HG02884 (cell line): ENCODE measurements at regions not wholly inside any gene's neighbourhood (a gene's known extent, or its start where the extent isn't known, plus 50 kb on each side); places are given as distances from the start of the nearest gene placed in this dataset.

ENCODE experiments used
- ATAC-seq: cut with Tn5 transposase; IDR thresholded peaks from one replicate; pipeline ENCODE4 v1.9.1; 2021; ENCODE audit warnings: mild to moderate bottlenecking, moderate library complexity; ENCODE audit not compliant: unreplicated experiment

- ATAC-seq = no peak
Measured at GRCh38 chr2:150570712-150571111, 83.2 kb upstream of the RND3 start.

DNA sequence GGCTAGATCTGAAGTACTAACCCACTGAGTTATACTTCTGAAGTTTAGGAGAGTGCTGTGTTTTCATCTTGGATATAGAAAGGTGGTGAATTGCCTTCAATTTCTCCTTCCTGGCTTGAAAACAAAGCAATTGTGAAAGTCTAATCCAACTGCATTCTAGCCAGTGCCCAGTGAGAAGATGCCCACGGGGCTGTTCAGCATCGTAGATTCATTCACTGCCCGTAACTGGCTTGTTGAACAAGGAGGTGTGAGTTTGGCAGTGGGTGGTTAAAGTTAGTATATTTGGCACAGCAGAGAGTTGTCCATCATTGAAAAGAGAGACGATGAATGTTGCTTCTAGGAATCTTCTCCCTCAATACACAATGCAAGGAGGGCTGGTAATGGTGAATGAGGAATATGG lies 82.3 kb upstream of the RND3 start:
- no peak for ATAC-seq

GRCh38 chr2:150567771-150568301 lies 80.4 kb upstream of the RND3 start:
- no peak for ATAC-seq

GRCh38 chr2:150566289-150566688 lies 78.8 kb upstream of the RND3 start:
- no peak for ATAC-seq

GRCh38 chr2:150561076-150561475 lies 73.6 kb upstream of the RND3 start:
- ATAC-seq = no peak

DNA sequence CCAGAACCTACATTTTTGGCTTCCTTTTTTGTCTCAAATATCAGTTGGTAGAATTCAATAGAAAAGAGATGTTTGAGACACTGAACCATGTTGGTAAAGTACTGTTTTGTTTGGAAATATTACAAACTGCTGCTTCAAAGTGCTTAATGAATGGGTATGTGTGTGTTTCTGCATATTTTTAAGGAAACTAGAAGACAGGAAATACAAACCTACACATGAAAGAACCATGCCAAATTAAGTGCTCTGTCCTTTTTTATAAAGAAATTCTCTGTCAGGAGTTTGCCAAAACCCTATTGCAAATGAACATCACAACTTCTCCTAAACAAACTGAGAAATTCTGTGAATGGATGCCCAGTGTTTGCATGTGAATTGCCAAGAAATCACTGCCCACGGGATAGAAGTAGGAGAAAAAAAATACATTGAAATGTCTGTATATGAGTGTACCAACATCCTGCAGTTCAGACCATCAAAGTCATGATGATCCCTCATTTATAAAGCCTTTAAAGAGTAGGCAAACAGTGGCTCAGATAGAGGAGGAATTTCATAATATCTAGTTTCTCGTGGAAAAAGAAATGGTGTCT lies 69.6 kb upstream of the RND3 start:
- no peak for ATAC-seq

DNA sequence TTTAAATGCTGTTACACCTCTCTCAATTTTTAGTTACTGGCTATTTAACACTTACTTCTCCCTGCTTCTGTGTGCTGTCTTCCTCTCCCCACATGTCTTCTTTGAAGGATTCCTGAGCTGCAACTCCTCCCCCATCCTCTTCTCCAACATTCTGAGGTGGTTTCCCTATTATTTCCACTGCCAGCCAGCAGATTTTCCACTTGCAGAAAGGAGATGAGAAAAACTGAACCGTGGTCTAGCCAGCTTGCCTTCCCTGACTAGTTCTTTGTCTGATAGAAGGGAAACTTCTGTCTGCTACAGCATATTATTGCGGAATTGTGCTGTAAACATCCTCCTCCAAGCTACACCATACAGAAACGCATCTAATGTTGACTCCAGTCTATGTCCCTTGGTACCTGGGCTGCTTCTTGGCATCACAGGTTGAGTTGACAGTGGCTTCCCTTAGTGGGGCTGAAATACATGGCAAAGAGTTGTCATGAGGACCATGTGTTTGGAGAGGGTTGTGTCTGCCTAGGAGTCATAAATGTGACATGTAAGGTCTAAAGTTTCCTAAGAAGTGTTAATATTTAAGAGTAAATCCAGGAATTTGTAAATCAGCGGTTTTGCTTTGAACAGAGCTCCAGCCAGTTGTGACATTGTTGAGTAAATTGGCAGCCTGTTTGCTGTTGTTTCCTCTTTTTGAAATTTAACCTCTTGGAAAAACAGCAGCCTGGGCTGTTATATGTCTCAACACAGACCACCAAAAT lies 68.3 kb upstream of the RND3 start:
- ATAC-seq = no peak

- ATAC-seq = no peak
Measured at GRCh38 chr2:150554046-150554445, 66.6 kb upstream of the RND3 start.

GRCh38 chr2:150552041-150552820 lies 64.8 kb upstream of the RND3 start:
- ATAC-seq = no peak

- no peak for ATAC-seq
Measured at GRCh38 chr2:150549381-150549780, 61.9 kb upstream of the RND3 start.

DNA sequence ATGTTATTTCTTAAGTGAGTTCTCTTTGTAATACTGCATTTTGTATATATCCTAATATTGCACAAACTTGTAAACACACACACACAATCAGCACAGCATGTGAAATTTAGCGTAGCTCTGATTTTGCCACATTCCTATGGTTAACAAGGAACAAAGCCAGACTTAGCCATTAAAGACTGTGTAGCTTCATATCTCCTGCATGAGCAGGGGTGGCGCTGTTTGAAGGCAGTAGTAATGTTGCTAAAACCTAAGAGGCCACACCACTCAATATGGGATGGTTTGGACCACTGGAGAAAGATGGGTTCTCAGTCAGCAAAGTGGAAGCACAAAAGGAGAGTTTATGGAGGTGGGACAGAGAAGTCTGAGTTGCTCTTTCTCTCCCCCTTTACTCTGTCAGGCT lies 61.1 kb upstream of the RND3 start:
- no peak for ATAC-seq

GRCh38 chr2:150545916-150546315 lies 58.4 kb upstream of the RND3 start:
- ATAC-seq = no peak

DNA sequence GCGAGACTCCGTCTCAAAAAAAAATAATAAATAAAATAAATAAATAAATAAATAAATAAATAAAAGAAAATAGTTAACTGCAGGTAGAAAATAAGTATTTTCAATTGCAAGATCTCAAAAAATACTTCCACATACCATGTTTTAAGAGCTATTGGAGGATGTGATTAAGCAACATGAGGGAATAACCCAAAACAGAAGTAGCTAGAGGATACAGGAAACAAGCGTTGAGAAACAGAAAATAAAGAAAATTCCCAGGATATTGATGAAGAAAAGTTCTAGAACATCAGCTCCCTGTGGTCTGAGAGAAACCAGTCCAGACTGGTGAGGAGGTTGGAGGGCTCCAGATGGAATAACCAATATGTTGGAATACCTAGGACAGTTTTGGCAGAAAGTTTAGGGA lies 57.3 kb upstream of the RND3 start:
- ATAC-seq = no peak

GRCh38 chr2:150542692-150543091 lies 55.2 kb upstream of the RND3 start:
- no peak for ATAC-seq

GRCh38 chr2:150542172-150542571 lies 54.7 kb upstream of the RND3 start:
- ATAC-seq = no peak

DNA sequence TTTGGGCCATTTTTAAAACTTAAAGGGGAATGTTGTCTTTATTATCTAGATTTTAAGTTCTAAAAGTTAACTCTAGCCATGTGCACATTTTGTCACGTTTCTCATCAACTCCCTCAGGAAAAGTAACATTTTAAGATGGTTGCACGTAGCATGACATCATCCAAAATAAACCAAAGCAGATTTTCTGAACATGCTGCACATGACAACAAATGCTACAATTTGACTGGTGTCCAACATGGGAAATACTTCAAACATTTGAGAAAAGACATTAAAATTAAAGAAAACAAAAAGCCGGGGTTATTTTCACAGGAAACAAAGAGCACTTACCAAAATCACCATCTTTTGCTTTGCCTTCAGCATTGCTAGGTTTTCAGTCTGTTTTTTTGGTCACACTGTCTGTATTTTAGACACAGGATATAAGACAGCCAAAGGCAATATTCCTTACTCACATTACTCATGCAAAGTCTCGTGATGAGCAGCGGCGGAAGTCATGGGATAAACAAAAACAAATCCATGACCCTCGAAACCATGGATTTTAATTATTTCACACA lies 51.3 kb upstream of the RND3 start:
- ATAC-seq = no peak
